ENCODE measurements at regions not wholly inside any gene's neighbourhood (a gene's known extent, or its start where the extent isn't known, plus 50 kb on each side); places are given as distances from the start of the nearest gene placed in this dataset.

GRCh38 chr14:94945615-94946014 lies 175.7 kb upstream of the GSC start:
- no peak for TF ChIP-seq CTCF (IDR thresholded peaks at IDR 0.05)
- TF ChIP-seq POLR2A (IDR thresholded peaks at IDR 0.05) = no peak
